SU-DHL-6 (cell line): ENCODE measurements at regions not wholly inside any gene's neighbourhood (a gene's known extent, or its start where the extent isn't known, plus 50 kb on each side); places are given as distances from the start of the nearest gene placed in this dataset.

Source experiments
- EZH2phosphoT487 ChIP-seq: fragments of 200-600 bp; sonication (generic), shearing (Covaris generic); conservative IDR thresholded peaks from 2 replicates; pipeline ENCODE4 v1.6.1; 2018; ENCODE audit warnings: mild to moderate bottlenecking, antibody characterized with exemption, low read length, moderate library complexity, mixed read lengths
- TF ChIP-seq, protein P1 (sequence below): fragments of 200-600 bp; sonication (generic); IDR thresholded peaks from one replicate; pipeline ENCODE4 v1.5.1; 2017; ENCODE audit warnings: antibody characterized with exemption, mild to moderate bottlenecking, low read length, moderate library complexity; ENCODE audit not compliant: insufficient read depth, poor library complexity, severe bottlenecking

GRCh38 chr11:128158860-128159259 lies 428.5 kb downstream of the ETS1 start:
- TF ChIP-seq, protein P1, sequence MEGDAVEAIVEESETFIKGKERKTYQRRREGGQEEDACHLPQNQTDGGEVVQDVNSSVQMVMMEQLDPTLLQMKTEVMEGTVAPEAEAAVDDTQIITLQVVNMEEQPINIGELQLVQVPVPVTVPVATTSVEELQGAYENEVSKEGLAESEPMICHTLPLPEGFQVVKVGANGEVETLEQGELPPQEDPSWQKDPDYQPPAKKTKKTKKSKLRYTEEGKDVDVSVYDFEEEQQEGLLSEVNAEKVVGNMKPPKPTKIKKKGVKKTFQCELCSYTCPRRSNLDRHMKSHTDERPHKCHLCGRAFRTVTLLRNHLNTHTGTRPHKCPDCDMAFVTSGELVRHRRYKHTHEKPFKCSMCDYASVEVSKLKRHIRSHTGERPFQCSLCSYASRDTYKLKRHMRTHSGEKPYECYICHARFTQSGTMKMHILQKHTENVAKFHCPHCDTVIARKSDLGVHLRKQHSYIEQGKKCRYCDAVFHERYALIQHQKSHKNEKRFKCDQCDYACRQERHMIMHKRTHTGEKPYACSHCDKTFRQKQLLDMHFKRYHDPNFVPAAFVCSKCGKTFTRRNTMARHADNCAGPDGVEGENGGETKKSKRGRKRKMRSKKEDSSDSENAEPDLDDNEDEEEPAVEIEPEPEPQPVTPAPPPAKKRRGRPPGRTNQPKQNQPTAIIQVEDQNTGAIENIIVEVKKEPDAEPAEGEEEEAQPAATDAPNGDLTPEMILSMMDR: no peak
- no peak for TF ChIP-seq EZH2phosphoT487
